ENCODE measurements at regions not wholly inside any gene's neighbourhood (a gene's known extent, or its start where the extent isn't known, plus 50 kb on each side); places are given as distances from the start of the nearest gene placed in this dataset.

- TF ChIP-seq CTCF (IDR thresholded peaks at IDR 0.05) (no peak), POLR2A (IDR thresholded peaks at IDR 0.05) (no peak)
Measured at GRCh38 chr2:18319987-18320386, 240.5 kb downstream of the RDH14 start.

Measured in esophagus squamous epithelium (tissue), 4 donors.